HG03045 (cell line): ENCODE measurements at regions not wholly inside any gene's neighbourhood (a gene's known extent, or its start where the extent isn't known, plus 50 kb on each side); places are given as distances from the start of the nearest gene placed in this dataset.

Experiments
- ATAC-seq: cut with Tn5 transposase; IDR thresholded peaks from one replicate; pipeline ENCODE4 v1.9.1; 2021; ENCODE audit warnings: mild to moderate bottlenecking, moderate library complexity; ENCODE audit not compliant: unreplicated experiment

DNA sequence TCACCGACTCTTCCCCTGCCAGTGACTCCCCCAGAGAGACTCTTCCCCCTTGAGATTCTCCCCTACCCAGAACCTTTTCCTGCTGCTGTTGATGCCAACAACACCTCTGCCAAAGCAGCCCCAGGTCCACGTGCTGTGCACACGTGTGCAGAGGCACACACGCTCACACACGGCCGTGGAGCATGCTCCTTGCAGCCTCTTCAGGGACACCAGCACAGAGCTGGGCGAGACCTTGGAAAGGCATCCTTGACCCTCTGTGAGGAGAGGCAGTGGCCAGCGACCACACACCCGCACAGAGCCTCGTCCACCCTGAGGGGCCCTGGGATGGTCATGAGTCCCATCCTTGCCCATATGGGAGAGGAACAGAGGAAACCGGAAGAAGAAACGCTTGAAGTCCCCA, 181.9 kb downstream of the RBFOX3 start:
- ATAC-seq, result no peak

- ATAC-seq, result no peak
Observed at GRCh38 chr17:79427621-79428539, 183.0 kb downstream of the RBFOX3 start.

- no peak for ATAC-seq
Observed at GRCh38 chr17:79425686-79426085, 185.2 kb downstream of the RBFOX3 start.

- no peak for ATAC-seq
Observed at GRCh38 chr17:79424471-79425185, 186.2 kb downstream of the RBFOX3 start.

DNA sequence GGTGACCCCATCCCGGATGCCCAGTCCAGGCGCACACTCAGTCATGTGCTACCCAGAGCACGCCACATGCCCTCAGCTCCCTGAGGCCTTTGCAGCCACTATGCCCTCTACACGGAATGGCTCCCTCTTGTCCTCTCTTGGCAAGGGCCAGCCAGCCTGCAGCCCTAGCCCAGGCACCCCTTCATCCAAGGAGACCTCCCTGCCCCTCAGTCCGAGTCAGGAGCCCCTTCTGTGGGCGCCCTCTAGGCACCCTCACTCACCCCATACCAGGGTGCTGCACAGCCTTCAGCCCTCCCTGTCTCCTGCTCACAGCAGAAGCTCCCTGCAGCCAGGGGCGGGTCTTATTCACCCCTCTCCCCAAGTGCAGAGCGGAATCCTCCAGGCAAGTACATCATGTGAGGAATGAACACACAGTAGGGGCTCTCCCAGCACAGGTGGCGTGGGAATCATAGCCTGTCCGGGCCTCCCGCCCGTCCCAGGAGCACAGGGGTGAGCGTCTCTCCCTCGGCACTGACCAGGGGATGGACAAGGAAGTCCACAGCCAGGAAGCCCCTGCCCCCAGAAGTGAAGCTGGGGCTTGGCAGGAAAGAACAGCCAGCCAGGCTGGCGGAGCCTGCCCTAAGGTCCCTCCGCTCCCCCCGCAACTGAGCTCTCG, 186.9 kb downstream of the RBFOX3 start:
- ATAC-seq, result no peak

GRCh38 chr17:79422236-79422635, 188.6 kb downstream of the RBFOX3 start:
- no peak for ATAC-seq

DNA sequence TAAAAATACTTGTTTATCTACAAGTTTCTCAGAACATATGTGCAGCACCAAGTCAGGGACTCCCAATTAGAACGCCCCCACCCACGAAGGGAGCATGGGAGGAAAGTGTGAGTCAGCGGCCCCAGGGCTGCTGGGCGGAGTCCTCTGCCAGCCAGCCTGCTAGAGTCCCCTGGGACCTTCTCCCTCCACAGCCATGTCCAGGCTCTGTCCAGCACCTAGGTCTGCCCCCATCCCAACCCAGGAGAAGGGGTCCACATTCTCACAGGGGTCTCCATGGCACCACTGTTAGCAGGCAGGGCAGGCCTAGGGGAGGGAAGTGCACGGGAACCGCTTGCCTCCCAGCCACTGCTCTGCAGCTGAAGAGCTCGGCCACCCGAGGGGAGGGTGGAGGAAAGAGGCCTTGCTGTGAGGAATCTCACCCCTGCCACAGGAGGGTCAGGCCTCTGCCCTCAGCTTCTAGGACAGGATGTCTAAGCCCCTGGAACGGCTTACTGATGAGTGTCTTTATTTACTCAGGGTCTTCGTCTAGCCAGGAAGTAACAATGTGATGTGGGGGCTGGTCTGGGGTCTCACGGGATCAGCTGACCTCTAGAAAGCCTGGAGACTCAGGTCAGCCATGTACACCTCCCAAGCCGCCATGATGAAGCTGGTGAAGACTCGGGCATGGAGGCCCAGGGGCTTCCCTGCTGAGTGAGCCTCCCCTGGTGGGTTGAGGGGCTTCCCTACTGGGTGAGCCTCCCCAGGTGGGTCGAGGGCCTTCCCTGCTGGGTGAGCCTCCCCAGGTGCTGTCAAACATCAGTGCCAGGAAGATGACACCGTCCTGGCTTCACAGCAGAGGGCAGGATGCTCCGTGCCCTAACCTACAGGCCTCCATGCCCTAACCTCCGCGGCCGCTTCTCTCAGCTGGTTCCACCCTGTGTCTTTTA, 190.3 kb downstream of the RBFOX3 start:
- no peak for ATAC-seq

GRCh38 chr17:79417476-79417988, 193.3 kb downstream of the RBFOX3 start:
- no peak for ATAC-seq

DNA sequence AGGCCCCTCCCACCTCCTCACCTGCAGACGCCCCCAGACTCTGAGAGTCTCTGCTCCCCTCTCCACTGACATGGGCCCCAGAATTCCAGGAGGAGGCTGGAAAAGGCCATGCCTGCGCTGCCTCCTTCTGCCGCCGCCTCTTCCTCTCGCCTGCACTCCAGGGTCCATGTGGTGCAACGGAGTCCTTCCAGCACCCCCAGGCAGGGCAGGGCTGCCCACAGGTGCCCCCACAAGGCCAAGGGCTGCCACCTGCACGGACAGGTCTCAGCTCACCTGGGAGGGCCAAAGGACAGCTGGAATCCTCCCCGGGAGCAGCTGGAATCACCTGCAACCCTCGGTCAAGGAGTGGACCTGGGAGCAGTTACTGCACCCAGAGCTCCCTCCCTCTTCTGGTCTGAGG, 194.9 kb downstream of the RBFOX3 start:
- no peak for ATAC-seq

GRCh38 chr17:79415365-79415764, 195.5 kb downstream of the RBFOX3 start:
- no peak for ATAC-seq

DNA sequence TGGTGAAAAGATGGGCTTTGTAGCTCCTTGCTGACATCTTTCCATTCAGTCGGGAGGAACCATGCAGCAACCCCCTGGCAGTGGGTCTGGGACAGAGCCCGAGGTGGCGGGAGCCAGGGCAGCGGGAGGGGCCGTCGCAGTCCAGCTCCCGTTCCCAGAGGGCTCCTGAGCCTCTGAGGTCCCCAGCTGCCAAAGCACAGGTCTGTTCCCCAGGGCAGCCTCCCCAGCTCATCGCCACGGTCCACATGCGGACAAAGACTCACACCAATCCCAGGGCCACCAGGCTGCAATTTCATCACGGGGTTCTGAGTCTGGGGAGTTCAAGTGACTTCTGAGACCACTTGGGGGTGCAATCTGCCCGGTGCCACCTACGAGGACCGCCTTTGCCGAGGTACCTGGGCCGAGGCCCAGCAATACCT, 196.0 kb downstream of the RBFOX3 start:
- no peak for ATAC-seq

DNA sequence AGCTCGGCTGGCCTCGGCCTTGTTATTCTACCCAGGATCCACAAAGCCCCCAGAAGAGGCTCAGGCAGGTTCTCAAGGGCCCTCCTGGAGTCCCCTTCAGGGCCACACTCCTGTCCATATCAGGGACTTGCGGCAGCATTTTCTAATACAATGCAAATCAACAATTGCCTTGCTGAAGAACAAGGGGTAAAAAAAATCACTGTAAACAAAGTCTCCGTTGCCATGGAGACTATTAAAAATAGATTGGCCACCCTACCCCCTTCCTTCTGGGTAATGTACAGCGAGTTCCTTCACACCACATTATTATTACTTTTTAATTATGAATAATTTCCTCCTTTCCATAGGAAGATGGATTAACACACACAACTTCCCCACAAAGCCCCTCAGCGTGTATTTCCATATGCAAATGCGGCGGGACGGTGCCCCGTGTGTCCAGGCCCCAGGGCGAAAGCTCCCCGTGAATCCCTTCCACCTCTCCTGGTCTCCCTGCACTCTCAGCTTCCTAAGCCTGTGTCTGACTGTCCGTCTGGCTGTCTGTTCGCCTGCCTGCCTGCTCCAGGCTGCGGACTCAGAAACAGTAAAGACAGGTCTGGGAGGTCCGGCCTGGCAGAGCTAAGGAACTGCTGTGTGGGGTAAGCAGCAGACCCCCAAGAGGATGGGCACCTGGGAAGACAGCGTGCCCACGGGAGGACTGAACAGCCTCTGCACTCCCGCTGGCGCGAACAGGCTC, 196.6 kb downstream of the RBFOX3 start:
- ATAC-seq, result no peak

- no peak for ATAC-seq
Observed at GRCh38 chr17:79413611-79414010, 197.2 kb downstream of the RBFOX3 start.

DNA sequence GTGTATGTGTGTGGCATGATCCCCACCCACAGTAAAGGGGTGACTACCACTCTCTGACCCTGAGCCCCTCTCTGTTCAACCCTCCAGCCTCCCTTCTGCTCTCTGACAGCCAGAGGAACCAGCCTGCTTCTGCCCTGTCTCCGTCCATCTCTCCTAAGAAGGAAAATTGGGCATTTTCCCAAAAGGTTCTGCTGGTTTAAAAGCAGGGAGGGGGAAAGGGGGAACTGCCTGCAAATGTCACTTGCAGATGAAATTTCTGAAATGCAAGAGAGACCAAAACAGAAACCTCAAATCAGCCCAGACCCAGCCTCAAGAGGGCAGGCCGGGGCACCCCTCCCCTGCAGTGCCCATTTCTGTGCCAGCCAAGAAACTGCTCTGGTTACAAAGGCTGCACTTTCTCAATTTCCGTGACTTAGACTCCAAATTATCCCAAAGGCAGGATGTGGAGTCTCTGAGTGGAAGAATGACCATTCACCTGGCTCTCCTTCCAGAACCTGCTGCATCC, 197.9 kb downstream of the RBFOX3 start:
- no peak for ATAC-seq

DNA sequence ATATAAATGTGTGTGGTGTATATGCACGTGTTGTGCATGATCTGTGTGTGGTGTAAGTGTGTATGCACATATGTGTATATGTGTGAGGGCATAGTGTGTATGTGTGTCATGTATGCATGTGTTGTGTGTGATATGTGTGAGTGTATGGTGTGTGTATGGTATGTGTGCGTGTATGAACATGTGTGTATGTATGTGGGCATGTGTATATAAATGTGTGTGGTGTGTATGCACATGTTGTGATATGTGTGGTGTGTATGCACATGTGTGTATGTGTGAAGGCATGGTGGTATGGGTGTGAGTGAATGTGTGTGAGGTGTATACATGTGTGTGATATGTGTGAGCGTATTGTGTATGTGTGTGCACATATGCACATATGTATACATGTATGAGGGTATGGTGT, 198.7 kb downstream of the RBFOX3 start:
- ATAC-seq, result no peak

DNA sequence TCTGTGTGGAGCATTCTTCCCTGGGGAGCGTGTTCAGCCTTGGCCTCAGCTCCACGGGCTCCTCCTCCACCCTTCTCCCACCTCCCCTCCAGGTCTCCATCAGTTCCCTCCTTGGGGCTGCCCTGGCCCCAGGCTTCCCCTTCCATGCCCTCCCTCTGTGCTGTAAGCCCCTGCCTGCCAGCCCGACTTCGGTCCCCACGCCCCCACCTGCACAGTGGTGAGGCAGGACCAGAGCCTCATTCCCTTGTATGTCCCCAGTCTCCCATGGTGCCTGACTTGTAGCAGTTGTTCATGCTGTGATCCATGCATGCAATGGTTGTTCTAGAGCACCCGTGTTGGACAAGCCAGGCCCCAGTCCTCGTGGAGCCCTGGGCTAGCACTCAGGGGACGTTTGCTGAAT, 199.4 kb downstream of the RBFOX3 start:
- no peak for ATAC-seq

DNA sequence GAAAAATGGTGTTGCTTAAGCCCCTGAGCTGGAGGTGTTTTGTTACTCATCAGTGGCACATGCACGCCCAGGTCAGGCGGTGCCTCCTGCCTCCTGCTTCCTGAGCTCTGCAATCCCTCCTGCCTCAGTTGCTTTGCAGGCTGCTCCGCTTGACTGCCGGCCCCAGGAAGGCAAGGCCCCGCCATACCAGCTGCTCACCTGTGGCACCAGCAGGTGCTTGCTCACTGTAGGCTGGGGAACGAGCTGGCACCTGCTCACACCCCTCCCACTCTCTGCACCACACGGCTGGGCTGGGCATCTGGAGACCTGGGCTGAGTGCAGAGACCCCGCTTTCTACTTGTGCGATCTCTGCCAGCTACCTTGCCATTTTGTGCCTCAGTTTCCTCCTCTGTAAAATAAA, 200.2 kb downstream of the RBFOX3 start:
- no peak for ATAC-seq

DNA sequence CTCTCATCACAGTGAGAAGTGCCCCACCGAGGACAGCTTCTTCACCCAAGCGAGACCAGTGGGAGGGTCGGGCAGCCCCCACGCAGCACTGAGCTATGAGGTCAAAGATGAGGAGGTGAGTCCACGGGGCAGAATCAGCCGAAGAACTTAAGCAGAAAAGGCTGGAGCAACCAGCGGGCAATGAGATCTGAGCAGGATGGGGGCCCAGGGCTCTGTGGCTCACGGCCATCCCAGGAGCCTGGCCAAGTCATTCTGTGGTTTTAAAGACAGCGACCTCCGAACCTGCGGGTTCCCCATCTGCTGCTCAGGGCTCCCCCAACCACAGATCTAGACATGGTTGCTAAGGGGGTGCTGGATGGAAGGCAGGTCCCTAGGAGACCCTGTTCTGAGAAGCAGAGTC, 202.6 kb downstream of the RBFOX3 start:
- no peak for ATAC-seq

DNA sequence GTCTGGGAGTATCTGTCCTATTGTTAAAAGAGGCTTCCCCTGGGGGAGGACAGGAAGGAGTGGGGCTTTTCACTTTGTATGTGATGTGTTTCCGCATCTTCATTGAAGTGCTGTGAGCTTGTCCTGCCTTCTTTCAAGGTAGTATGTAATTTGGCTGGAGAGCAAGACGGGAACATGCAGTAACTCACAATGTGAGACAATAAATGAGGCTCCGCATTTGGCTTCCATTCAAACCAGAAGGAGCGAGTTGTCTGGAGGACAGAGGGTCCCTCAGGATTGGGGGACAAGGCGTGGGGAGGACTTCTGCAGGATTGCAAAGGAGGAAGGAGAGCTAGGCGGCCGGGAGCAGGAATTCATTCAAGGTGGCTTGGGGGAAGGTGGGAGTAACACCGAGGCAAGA, 203.5 kb downstream of the RBFOX3 start:
- ATAC-seq, result no peak

- ATAC-seq, result no peak
Observed at GRCh38 chr17:79406316-79406715, 204.5 kb downstream of the RBFOX3 start.
